ENCODE measurements at regions not wholly inside any gene's neighbourhood (a gene's known extent, or its start where the extent isn't known, plus 50 kb on each side); places are given as distances from the start of the nearest gene placed in this dataset.
"Not testable (repeated sequence)": the region's sequence is repeated elsewhere in the genome, so short reads cannot be mapped to it uniquely, and the experiment has no call there.

GRCh38 chr15:30295150-30295844 is 98.0 kb downstream of the CHRFAM7A start:
- POLR2A ChIA-PET; DNase-seq; intact Hi-C loops (cut with DNase I, micrococcal nuclease); H3K27ac Mint-ChIP-seq; H3K4me1 Mint-ChIP-seq; H3K4me3 Mint-ChIP-seq; H3K36me3 Mint-ChIP-seq (ENCODE audit: low read depth); H3K9me3 Mint-ChIP-seq (ENCODE audit: low read depth); H3K27me3 Mint-ChIP-seq; ATAC-seq; CTCF ChIA-PET: not testable (repeated sequence)

DNA sequence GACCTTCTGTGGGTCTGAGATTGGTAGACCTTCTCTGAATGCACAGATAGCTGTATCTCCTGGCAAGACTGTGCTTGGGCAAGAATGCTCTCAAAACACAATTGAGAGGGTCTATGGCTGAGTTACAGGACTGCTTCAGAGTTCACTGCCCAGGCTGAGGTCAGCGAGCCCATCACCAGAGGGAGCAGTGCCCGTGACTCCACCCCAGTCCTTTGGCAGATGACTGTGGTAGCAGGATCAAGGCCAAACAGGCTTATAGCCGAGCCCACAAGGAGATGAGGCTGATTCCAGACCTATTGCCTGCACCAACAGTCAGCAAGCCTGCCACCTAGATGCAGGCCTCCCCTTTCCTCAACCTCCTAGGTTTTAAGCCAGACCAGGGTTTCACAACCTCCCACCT is 89.4 kb downstream of the CHRFAM7A start:
- H3K27me3 Mint-ChIP-seq; H3K4me1 Mint-ChIP-seq; DNase-seq; POLR2A ChIA-PET; ATAC-seq; CTCF ChIA-PET; intact Hi-C loops (cut with DNase I, micrococcal nuclease); H3K36me3 Mint-ChIP-seq (ENCODE audit: low read depth); H3K4me3 Mint-ChIP-seq; H3K9me3 Mint-ChIP-seq (ENCODE audit: low read depth); H3K27ac Mint-ChIP-seq: not testable (repeated sequence)

Data from activated CD4-positive, alpha-beta T cell treated with anti-CD3 and anti-CD28 coated beads for 36 hours (primary cell).